HG03432 (cell line): ENCODE measurements at regions not wholly inside any gene's neighbourhood (a gene's known extent, or its start where the extent isn't known, plus 50 kb on each side); places are given as distances from the start of the nearest gene placed in this dataset.
A peak's percentile ranks its signal among the peaks of the same experiment; 100 is the strongest.

Source experiments
- ATAC-seq: cut with Tn5 transposase; IDR thresholded peaks from one replicate; pipeline ENCODE4 v1.9.1; 2021; ENCODE audit warnings: mild to moderate bottlenecking, moderate library complexity; ENCODE audit not compliant: unreplicated experiment

GRCh38 chr14:81946375-81946774 lies 412.7 kb upstream of the SEL1L start:
- ATAC-seq: no peak

GRCh38 chr14:81946834-81947798 lies 413.5 kb upstream of the SEL1L start:
- no peak for ATAC-seq

GRCh38 chr14:81952917-81953316 lies 419.3 kb upstream of the SEL1L start:
- no peak for ATAC-seq

- no peak for ATAC-seq
Measured at GRCh38 chr14:81953419-81953818, 419.8 kb upstream of the SEL1L start.

GRCh38 chr14:81955123-81955522 lies 421.5 kb upstream of the SEL1L start:
- no peak for ATAC-seq

GRCh38 chr14:81960781-81961180 lies 427.1 kb upstream of the SEL1L start:
- ATAC-seq: no peak

GRCh38 chr14:81963846-81964245 lies 430.2 kb upstream of the SEL1L start:
- no peak for ATAC-seq

GRCh38 chr14:81970307-81970706 lies 436.7 kb upstream of the SEL1L start:
- no peak for ATAC-seq

GRCh38 chr14:81971911-81972310 lies 438.3 kb upstream of the SEL1L start:
- no peak for ATAC-seq

- no peak for ATAC-seq
Measured at GRCh38 chr14:81972601-81973000, 438.9 kb upstream of the SEL1L start.

- ATAC-seq: no peak
Measured at GRCh38 chr14:81974543-81974942, 440.9 kb upstream of the SEL1L start.

- ATAC-seq: no peak
Measured at GRCh38 chr14:81980601-81981306, 447.1 kb upstream of the SEL1L start.

GRCh38 chr14:81981307-81981675 lies 447.6 kb upstream of the SEL1L start:
- ATAC-seq: no peak

GRCh38 chr14:81982046-81982445 lies 448.4 kb upstream of the SEL1L start:
- no peak for ATAC-seq

- no peak for ATAC-seq
Measured at GRCh38 chr14:81986005-81986404, 452.4 kb upstream of the SEL1L start.

GRCh38 chr14:81989211-81989610 lies 455.6 kb upstream of the SEL1L start:
- ATAC-seq: no peak

GRCh38 chr14:81990312-81990761 lies 456.7 kb upstream of the SEL1L start:
- ATAC-seq: peak; percentile 72

GRCh38 chr14:81991998-81992397 lies 458.3 kb upstream of the SEL1L start:
- no peak for ATAC-seq

- no peak for ATAC-seq
Measured at GRCh38 chr14:81993432-81993831, 459.8 kb upstream of the SEL1L start.

GRCh38 chr14:82003426-82003825 lies 469.8 kb upstream of the SEL1L start:
- no peak for ATAC-seq

- ATAC-seq: no peak
Measured at GRCh38 chr14:82009076-82009475, 475.4 kb upstream of the SEL1L start.

GRCh38 chr14:82009993-82010392 lies 476.3 kb upstream of the SEL1L start:
- ATAC-seq: no peak
